HepG2 (cell line): ENCODE measurements at regions not wholly inside any gene's neighbourhood (a gene's known extent, or its start where the extent isn't known, plus 50 kb on each side); places are given as distances from the start of the nearest gene placed in this dataset.

Experiments used
- ATAC-seq: fragments of 200-7000 bp; cut with Tn5 transposase; 3 replicates; pipeline ENCODE4 v1.9.1; 2020; ENCODE audit warnings: mild to moderate bottlenecking, moderate library complexity
- BruUV-seq: library from RNA; stranded (reverse); fragments of 400-500 nt; replicated peaks from 2 replicates; lab custom pipeline; 2021; lab: Mats Ljungman, UMichigan
- CTCF ChIA-PET: fragments of 300-600 bp; formaldehyde crosslinking; extraction: SDS; loops from one replicate; lab custom pipeline; 2021; ENCODE audit warnings: low total read pairs, inconsistent platforms, low intra/inter-chr PET ratio; lab: Yijun Ruan, JAX
- POLR2A ChIA-PET: fragments of 350-600 bp; sonication (Branson Sonifier 250); formaldehyde crosslinking; loops from one replicate; lab custom pipeline; 2020; ENCODE audit warnings: antibody characterized with exemption, inconsistent platforms; lab: Yijun Ruan, JAX
- DNase-seq: peaks from one replicate; pipeline ENCODE4 v3.0.0-alpha.2; 2015; ENCODE audit warnings: low spot score
- FAIRE-seq: peaks from 3 replicates; lab custom pipeline; 2011; peaks lifted over from hg19 to GRCh38; lab: Jason Lieb, UNC
- H2AFZ ChIP-seq: one replicate; pipeline ENCODE4 v1.6.1; 2011; ENCODE audit warnings: low read length, inconsistent platforms
- H3K27ac ChIP-seq: fragments of 300-600 bp; 3 replicates; pipeline ENCODE4 v1.8.0; 2011; ENCODE audit warnings: mixed run types, mild to moderate bottlenecking, mixed read lengths, low read length, inconsistent platforms; ENCODE audit not compliant: insufficient read depth; ENCODE audit errors: extremely low read length
- H3K27me3 ChIP-seq, 2 experiments: fragments of 200-600 bp in 1 of 2; 2 replicates in 1 of 2; 3 replicates in 1 of 2; pipeline versions ENCODE4 v1.6.0 to v1.8.0; 2011; ENCODE audit warnings: low read length in 2 of 2, mild to moderate bottlenecking in 2 of 2, moderate library complexity in 2 of 2, inconsistent platforms in 1 of 2; ENCODE audit not compliant: insufficient read depth in 2 of 2, control insufficient read depth in 1 of 2
- H3K36me3 ChIP-seq, 2 experiments: fragments of 200-600 bp in 1 of 2; replicated peaks in 1 of 2; 2 replicates in 1 of 2; 3 replicates in 1 of 2; pipeline versions ENCODE4 v1.5.1 to v1.8.0; 2011; ENCODE audit warnings: low read length in 2 of 2, inconsistent platforms in 1 of 2; ENCODE audit not compliant: insufficient read depth in 2 of 2, control insufficient read depth in 1 of 2
- H3K4me1 ChIP-seq: 2 replicates; pipeline ENCODE4 v1.5.1; 2012; ENCODE audit warnings: low read length, inconsistent platforms; ENCODE audit not compliant: insufficient read depth
- H3K4me2 ChIP-seq: 2 replicates; pipeline ENCODE4 v1.6.0; 2011; ENCODE audit warnings: low read depth, low read length, inconsistent platforms
- H3K4me3 ChIP-seq, 3 experiments: fragments of 200-600 bp in 1 of 3; sonication (generic), shearing (Covaris generic) in 1 of 3; replicated peaks in 1 of 3; 2 replicates each; pipeline ENCODE4 v1.5.1; 2011 to 2016; ENCODE audit warnings: low read length in 3 of 3, inconsistent platforms in 2 of 3, low read depth in 2 of 3, mild to moderate bottlenecking in 2 of 3, control low read depth in 1 of 3, mixed read lengths in 1 of 3; ENCODE audit not compliant: insufficient read depth in 1 of 3
- H3K79me2 ChIP-seq: one replicate; pipeline ENCODE4 v1.6.1; 2011; ENCODE audit warnings: low read length, inconsistent platforms; ENCODE audit not compliant: insufficient read depth
- H3K9ac ChIP-seq: 2 replicates; pipeline ENCODE4 v1.6.0; 2011; ENCODE audit warnings: mild to moderate bottlenecking, low read depth, low read length, inconsistent platforms; ENCODE audit not compliant: insufficient read depth
- H3K9me3 ChIP-seq: 2 replicates; pipeline ENCODE4 v1.5.1; 2012; ENCODE audit warnings: mild to moderate bottlenecking, low read length
- H4K20me1 ChIP-seq: 2 replicates; pipeline ENCODE4 v1.6.0; 2011; ENCODE audit warnings: inconsistent platforms, mild to moderate bottlenecking, low read length, moderate library complexity; ENCODE audit not compliant: insufficient read depth
- CEBPZ ChIP-seq: IDR thresholded peaks from 2 replicates; pipeline ENCODE4 v1.6.1; 2012; ENCODE audit warnings: low read length, improper control_type of control experiment
- DR1 ChIP-seq: sonication (generic); formaldehyde crosslinking; IDR thresholded peaks from 2 replicates; pipeline ENCODE4 v1.8.0; 2021; ENCODE audit warnings: mild to moderate bottlenecking, missing genetic modification reagents, inconsistent platforms
- MAZ ChIP-seq, 2 experiments: sonication (generic) in 1 of 2; formaldehyde crosslinking in 1 of 2; IDR thresholded peaks; 2 replicates each; pipeline versions ENCODE4 v1.5.0 to v1.6.1; 2012 to 2020; ENCODE audit warnings: low read depth in 2 of 2, mild to moderate bottlenecking in 2 of 2, borderline replicate concordance in 1 of 2, improper control_type of control experiment in 1 of 2, low read length in 1 of 2, missing genetic modification reagents in 1 of 2, moderate library complexity in 1 of 2
- MTERF4 ChIP-seq: sonication (generic); formaldehyde crosslinking; IDR thresholded peaks from 2 replicates; pipeline ENCODE4 v1.8.0; 2023; ENCODE audit warnings: mild to moderate bottlenecking, missing genetic modification reagents
- MXI1 ChIP-seq: IDR thresholded peaks from 3 replicates; pipeline ENCODE4 v1.6.1; 2012; ENCODE audit warnings: low read depth, low read length, inconsistent platforms, borderline replicate concordance
- NRL ChIP-seq: sonication (generic); formaldehyde crosslinking; IDR thresholded peaks from 2 replicates; pipeline ENCODE4 v1.5.0; 2020; ENCODE audit warnings: missing genetic modification reagents, mild to moderate bottlenecking, moderate library complexity, borderline replicate concordance
- RARA ChIP-seq: IDR thresholded peaks from 2 replicates; pipeline ENCODE4 v1.6.1; 2016; ENCODE audit warnings: missing genetic modification reagents, missing compliant biosample characterization
- SMYD3 ChIP-seq: sonication (generic); formaldehyde crosslinking; IDR thresholded peaks from 2 replicates; pipeline ENCODE4 v1.8.1; 2023; ENCODE audit warnings: mild to moderate bottlenecking, missing genetic modification reagents
- TFDP2 ChIP-seq: sonication (generic); formaldehyde crosslinking; IDR thresholded peaks from 2 replicates; pipeline ENCODE4 v1.4.0; 2020; ENCODE audit warnings: missing genetic modification reagents
- ZNF10 ChIP-seq: sonication (generic); formaldehyde crosslinking; IDR thresholded peaks from 2 replicates; pipeline ENCODE4 v1.4.0; 2020; ENCODE audit warnings: mild to moderate bottlenecking, low read depth, missing genetic modification reagents, borderline replicate concordance
- ZNF142 ChIP-seq: sonication (generic); formaldehyde crosslinking; IDR thresholded peaks from 2 replicates; pipeline ENCODE4 v1.4.0; 2020; ENCODE audit warnings: missing genetic modification reagents
- ZNF382 ChIP-seq: sonication (generic); formaldehyde crosslinking; IDR thresholded peaks from 2 replicates; pipeline ENCODE4 v1.5.0; 2020; ENCODE audit warnings: missing genetic modification reagents, mild to moderate bottlenecking, borderline replicate concordance
- WGBS: methylation state at CpG from one replicate; pipeline ENCODE4 v1.1.6; 2017; ENCODE audit warnings: low lambda C conversion rate; 5-methylcytosine and 5-hydroxymethylcytosine counted together
- in situ Hi-C: cut with HindIII; loops from 2 replicates; pipeline ENCODE4 v1.10.0; 2017; ENCODE audit warnings: low pct_unique_long_range_greater_than_20kb; ENCODE audit not compliant: extremely low pct_ligation_motif_present
- intact Hi-C: fragments of 100-400 bp; cut with micrococcal nuclease; formaldehyde crosslinking; loops from one replicate; pipeline ENCODE4 v1.10.0; 2022; ENCODE audit not compliant: unreplicated experiment

GRCh38 chr6:67094431-67094946, 1387.5 kb upstream of the EYS start:
- H3K4me3 ChIP-seq: no peak overlapping the region
- FAIRE-seq: no peak
- no peaks in the 10 kb centered on the region for H3K79me2 ChIP-seq
- intact Hi-C loops (no loop called here), in situ Hi-C loops (no loop called here)
- no peaks in the 10 kb centered on the region for H3K36me3 ChIP-seq
- ChIA-PET CTCF (no interaction called here), POLR2A (no interaction called here)
- WGBS: 23% methylated on average over 3 of the region's 3 CpGs
- no TSS peak for BruUV-seq
- H3K9me3 ChIP-seq: no peaks in the 10 kb centered on the region
- H3K9ac ChIP-seq: no peak overlapping the region
- no peak for DNase-seq
- H2AFZ ChIP-seq: no peak overlapping the region
- no peak overlapping the region for H3K4me2 ChIP-seq
- no peaks in the 10 kb centered on the region for H3K27me3 ChIP-seq
- no peak overlapping the region for H3K27ac ChIP-seq
- H3K4me1 ChIP-seq: peaks cover 11% of the 10 kb centered on the region
- no peak for ATAC-seq
- H4K20me1 ChIP-seq: no peaks in the 10 kb centered on the region
- TF ChIP-seq MAZ (IDR thresholded peaks at IDR 0.05; ENCODE audit: borderline replicate concordance, low read depth, low read length): no peak
- no peak for TF ChIP-seq MAZ (CRISPR knock-in tag; IDR thresholded peaks at IDR 0.05; ENCODE audit: low read depth)
- TF ChIP-seq DR1 (CRISPR knock-in tag): no peak
- TF ChIP-seq NRL (CRISPR knock-in tag): no peak
- TF ChIP-seq CEBPZ: no peak
- no peak for TF ChIP-seq MXI1
- TF ChIP-seq SMYD3 (CRISPR knock-in tag): no peak
- no peak for TF ChIP-seq TFDP2 (CRISPR knock-in tag)
- no peak for TF ChIP-seq RARA
- no peak for TF ChIP-seq ZNF10 (CRISPR knock-in tag)
- TF ChIP-seq ZNF142 (CRISPR knock-in tag): no peak
- no peak for TF ChIP-seq MTERF4
- no peak for TF ChIP-seq ZNF382
